ENCODE measurements at regions not wholly inside any gene's neighbourhood (a gene's known extent, or its start where the extent isn't known, plus 50 kb on each side); places are given as distances from the start of the nearest gene placed in this dataset.
A peak's percentile ranks its signal among the peaks of the same experiment; 100 is the strongest.

- no peaks in the 10 kb centered on the region for H3K27me3 ChIP-seq
- H3K9me3 ChIP-seq = no peaks in the 10 kb centered on the region
- no peak for DNase-seq
- H3K36me3 ChIP-seq = no peaks in the 10 kb centered on the region
- no peak overlapping the region for H3K4me3 ChIP-seq
Measured at GRCh38 chr15:31465083-31465955, 138.7 kb downstream of the KLF13 start.

DNA sequence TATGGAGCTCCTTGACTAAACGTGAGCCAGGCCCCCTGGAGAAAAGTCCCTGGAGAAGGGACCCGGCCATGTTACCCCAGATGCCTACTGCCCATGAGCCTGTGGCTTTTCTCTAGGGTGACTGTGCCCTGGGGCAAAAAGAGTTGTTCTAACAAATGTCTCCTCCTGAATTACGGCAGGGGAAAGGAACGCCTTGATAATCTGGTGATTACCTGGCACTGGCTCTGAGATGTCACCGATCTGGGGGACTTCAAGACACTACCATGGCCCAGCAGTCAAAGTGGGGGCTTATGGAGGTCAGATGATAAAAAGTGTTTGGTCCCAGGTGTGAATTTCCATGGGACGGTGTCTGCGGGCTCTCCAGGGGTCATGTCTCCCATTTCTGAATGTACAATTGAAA lies 140.7 kb downstream of the KLF13 start:
- Histone ChIP-seq H3K36me3 (no peaks in the 10 kb centered on the region), H3K4me3 (no peak overlapping the region), H3K9me3 (no peaks in the 10 kb centered on the region), H3K27me3 (no peaks in the 10 kb centered on the region)
- DNase-seq = no peak

GRCh38 chr15:31468911-31469785 lies 142.5 kb downstream of the KLF13 start:
- no peak for DNase-seq
- no peak overlapping the region for H3K4me3 ChIP-seq

DNA sequence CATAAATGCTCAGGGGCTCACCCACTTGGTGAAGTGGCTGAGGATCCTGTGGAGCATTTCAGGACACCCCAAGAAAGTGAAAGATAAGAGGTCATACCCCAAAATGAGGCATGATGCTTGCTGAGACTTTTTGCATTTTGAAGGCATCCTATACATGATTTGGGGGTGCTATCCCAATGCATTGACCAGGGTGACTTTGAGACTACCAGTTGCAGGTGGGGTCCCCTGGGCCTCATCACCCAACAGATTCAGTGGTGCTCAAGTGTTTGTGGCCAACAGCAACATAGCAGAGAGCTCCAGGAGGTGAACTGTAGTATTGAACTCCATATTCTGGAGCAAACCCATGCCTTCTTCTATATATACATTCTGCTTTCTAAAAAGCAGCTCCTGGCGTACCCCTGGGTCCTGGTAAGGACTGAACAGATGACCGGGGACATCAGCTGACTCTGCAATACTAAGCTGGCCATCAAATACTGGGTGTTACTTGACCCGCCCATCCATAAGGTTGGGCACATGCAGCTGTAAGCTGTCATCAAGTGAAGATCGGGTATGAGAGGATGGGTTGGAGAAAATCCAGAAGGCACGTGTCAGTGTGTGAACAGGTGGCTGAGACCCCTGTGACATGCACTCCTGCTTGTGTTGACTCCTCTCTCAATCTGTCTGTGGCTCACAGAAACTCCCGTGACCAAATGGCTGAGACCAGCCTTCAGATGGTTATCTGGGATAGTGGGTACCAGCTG lies 143.3 kb downstream of the KLF13 start:
- no peak for DNase-seq
- no peaks in the 10 kb centered on the region for H3K27me3 ChIP-seq
- H3K36me3 ChIP-seq = no peaks in the 10 kb centered on the region
- no peak overlapping the region for H3K4me3 ChIP-seq
- no peaks in the 10 kb centered on the region for H3K9me3 ChIP-seq

More at GRCh38 chr15:31468911-31469785, 142.5 kb downstream of the KLF13 start:
- Histone ChIP-seq H3K36me3 (no peaks in the 10 kb centered on the region), H3K27me3 (no peaks in the 10 kb centered on the region), H3K9me3 (no peaks in the 10 kb centered on the region)

DNA sequence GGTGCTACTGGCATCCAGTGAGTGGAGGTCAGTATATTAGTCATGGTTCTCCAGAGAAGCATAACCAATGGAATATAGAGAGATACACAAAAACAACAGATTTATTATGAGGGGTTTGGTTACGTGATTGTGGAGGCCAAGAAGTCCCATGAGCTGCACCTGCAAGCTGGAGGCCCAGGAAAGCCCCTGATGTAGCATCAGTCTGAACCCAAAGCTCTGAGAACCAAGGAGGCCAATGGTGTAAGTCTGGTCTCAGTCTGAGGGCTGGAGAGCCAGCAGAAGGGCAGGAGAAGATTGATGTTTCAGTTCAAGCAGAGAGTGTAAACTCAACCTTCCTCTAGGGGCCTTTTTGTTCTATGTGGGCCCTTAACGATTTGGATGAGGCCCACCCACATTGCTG lies 144.1 kb downstream of the KLF13 start:
- H3K4me3 ChIP-seq = no peak overlapping the region
- no peaks in the 10 kb centered on the region for H3K27me3 ChIP-seq
- H3K36me3 ChIP-seq = no peaks in the 10 kb centered on the region
- DNase-seq = no peak
- H3K9me3 ChIP-seq = no peaks in the 10 kb centered on the region

DNA sequence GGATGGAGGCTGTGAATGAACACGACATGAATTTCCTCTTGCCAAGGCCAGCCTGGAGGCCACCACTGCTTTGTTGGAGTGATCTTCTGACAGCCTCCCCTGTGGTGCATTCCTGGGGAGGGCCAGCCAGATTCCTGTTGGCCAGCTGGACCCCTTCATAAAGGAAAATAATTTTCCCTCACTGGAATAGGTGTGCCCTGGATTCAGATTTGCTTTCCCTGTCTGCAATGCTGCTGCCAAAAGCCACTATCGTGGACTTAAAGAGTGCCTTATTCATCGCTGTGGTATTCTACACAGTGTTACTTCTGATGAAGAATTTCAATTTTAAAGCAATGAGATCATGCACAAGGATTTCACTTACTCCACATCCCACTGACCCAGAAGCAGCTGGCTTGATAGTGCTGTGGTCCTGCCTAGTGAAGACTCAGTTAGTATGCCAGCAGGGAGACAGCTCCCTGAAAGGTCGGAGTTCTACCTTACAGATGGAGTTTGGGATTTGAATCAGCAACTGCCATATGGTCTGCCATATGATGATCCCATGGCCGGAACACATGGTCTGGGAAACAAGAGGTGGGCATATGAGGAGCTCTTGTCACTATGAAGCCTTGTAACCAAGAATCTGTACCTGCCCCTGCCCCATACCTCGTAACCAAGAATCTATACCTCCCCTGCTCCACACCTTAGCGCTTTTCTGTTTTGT lies 145.2 kb downstream of the KLF13 start:
- peak; percentile 87 for DNase-seq
- Histone ChIP-seq H3K9me3 (no peaks in the 10 kb centered on the region), H3K36me3 (no peaks in the 10 kb centered on the region), H3K27me3 (no peaks in the 10 kb centered on the region), H3K4me3 (no peak overlapping the region)

- Histone ChIP-seq H3K27me3 (no peaks in the 10 kb centered on the region), H3K4me3 (no peak overlapping the region), H3K36me3 (no peaks in the 10 kb centered on the region), H3K9me3 (no peaks in the 10 kb centered on the region)
- peak; percentile 71 for DNase-seq
Measured at GRCh38 chr15:31472636-31473384, 146.2 kb downstream of the KLF13 start.

- Histone ChIP-seq H3K27me3 (no peaks in the 10 kb centered on the region), H3K4me3 (no peak overlapping the region), H3K36me3 (no peaks in the 10 kb centered on the region), H3K9me3 (no peaks in the 10 kb centered on the region)
- DNase-seq = no peak
Measured at GRCh38 chr15:31473385-31474058, 146.9 kb downstream of the KLF13 start.

DNA sequence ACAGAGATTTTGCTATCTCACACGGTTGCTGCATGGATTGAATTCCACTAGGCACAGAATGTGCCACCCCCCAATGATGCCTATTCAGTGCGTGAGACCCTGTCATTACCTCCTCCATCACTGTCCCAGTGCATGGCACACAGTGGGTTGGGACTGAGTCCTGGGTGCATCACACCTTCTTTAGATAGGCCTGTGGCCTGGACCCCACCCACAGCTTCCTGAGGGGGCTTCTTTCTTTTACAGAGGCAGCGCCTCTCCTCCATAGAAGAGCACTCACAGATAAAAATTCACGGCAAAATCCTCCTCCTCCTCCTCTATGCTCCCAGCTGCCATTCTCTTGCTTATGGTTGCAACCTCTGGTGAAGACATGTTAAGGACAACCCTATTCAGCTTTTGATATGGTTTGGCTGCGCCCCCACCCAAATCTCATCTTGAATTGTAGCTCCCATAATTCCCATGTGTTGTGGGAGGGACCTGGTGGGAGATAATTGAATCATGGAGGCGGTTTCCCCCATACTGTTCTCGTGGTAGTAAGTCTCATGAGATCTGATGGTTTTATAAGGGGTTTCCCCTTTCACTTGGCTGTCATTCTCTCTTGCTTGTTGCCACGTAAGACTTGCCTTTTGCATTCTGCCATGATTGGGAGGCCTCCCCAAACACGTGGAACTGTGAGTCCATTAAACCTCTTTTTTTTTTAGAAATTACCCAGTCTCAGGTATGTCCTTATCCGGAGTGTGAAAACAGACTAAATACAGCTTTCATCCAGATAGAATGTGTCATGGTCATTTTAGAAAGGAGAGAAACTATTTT lies 147.6 kb downstream of the KLF13 start:
- Histone ChIP-seq H3K4me3 (no peak overlapping the region), H3K36me3 (no peaks in the 10 kb centered on the region), H3K27me3 (no peaks in the 10 kb centered on the region), H3K9me3 (no peaks in the 10 kb centered on the region)
- DNase-seq = no peak

DNA sequence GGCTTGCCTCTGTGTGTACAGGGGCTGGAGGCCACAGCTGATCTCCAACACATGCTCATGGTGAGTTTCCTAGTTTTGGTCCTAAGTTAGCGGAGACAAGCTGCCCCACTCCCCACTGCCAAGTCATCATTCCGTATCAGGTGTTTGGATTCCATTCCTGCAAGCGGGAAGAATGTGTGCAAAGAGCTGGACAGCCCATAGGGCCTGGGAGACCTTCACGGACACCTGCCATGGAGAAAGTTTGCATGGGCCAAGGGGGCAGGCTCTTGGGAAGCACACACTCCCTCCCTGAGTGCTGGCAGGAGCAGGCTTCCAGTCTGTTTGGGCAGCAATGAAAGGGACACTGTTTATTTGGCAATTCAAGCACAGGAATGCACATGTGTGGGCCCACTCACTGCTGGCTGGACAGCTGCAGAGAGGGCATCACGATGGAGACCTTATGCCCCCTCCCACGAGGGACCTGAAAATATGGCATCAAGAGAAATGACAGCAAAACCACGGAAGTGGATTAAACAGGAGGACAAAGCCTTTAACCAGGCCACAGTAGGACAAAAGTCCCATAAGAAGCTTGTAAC lies 149.7 kb downstream of the KLF13 start:
- no peaks in the 10 kb centered on the region for H3K9me3 ChIP-seq
- no peak for DNase-seq

GRCh38 chr15:31476866-31477265 lies 150.2 kb downstream of the KLF13 start:
- no peak for DNase-seq
- no peaks in the 10 kb centered on the region for H3K9me3 ChIP-seq
- no peak overlapping the region for H3K4me3 ChIP-seq
- no peaks in the 10 kb centered on the region for H3K36me3 ChIP-seq
- no peaks in the 10 kb centered on the region for H3K27me3 ChIP-seq

More for the DNA sequence above, 149.7 kb downstream of the KLF13 start:
- no peaks in the 10 kb centered on the region for H3K36me3 ChIP-seq
- H3K27me3 ChIP-seq = no peaks in the 10 kb centered on the region
- no peak overlapping the region for H3K4me3 ChIP-seq

DNA sequence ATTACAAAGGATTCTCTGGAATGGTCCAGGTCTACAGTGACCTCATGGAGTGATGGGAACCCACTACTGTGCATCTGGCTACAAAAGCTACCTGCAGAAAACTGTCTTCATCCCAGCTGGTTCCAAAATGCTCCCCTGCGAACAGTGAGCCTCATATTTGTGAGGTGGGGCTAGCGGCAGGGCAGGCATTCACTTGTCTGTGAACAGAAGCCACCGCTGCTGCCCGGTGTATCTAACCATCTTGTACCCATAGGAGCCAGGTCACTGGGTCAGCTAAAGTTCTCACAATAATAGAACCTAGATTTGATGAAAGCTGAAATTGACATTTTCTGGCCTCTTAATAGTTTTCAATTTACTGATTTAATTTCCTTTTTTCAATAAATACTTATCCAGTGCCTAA lies 150.7 kb downstream of the KLF13 start:
- no peaks in the 10 kb centered on the region for H3K27me3 ChIP-seq
- H3K36me3 ChIP-seq = no peaks in the 10 kb centered on the region
- H3K4me3 ChIP-seq = no peak overlapping the region
- H3K9me3 ChIP-seq = no peaks in the 10 kb centered on the region
- no peak for DNase-seq

DNA sequence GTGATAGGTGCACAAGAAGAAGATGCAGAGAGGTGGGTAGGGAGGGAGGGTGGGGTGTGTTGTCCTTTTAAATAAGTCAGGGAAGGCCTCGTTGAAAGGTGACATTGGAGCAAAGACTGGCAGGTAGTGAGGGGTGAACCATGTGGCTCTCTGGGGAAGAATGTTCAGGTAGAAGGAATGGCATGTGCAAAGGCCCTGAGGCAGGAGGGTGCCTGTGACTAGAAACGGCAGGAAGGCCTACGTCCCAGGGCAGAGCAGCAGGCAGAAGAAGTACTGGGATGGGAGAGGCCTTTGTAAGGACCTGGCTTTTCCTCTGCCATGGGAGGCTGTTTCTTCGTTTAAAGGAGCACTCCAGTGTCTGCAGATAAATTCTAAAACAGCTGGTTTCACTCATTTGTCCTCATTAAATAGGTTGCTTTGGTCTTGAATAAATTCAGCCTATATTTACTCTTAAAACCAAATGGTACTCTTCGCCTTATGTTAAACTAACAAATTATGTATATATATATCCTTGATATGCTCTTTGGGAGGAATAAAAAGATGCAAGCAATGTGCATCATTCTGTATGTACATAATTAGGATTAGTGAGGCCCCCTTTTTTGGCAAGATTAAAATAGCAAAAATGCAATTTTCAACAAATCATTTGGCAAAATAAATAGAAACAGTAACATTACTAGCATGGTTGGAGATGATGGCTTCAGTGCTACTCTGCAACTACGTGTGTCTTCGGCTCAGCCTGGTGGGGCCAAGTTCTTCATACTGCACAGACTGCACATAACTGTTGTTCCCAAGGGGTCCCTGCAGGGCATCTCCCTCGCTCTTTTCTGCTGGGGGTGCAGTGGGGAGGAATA lies 151.4 kb downstream of the KLF13 start:
- Histone ChIP-seq H3K9me3 (no peaks in the 10 kb centered on the region), H3K4me3 (no peak overlapping the region), H3K36me3 (no peaks in the 10 kb centered on the region), H3K27me3 (no peaks in the 10 kb centered on the region)
- no peak for DNase-seq
